Activated T-helper 1 cell treated with anti-CD3 and anti-CD28 coated beads, Interleukin-12 subunit alpha, Interleukin-12 subunit beta, Interleukin-2, Interleukin-4 antibody, amounts not matched to agents 30 ng/mL and 10 ng/mL and 1 ng/mL, durations not matched to agents 14 hours and 24 hours and 36 hours (primary cell): ENCODE measurements at regions not wholly inside any gene's neighbourhood (a gene's known extent, or its start where the extent isn't known, plus 50 kb on each side); places are given as distances from the start of the nearest gene placed in this dataset.
"Not testable (repeated sequence)": the region's sequence is repeated elsewhere in the genome, so short reads cannot be mapped to it uniquely, and the experiment has no call there.

ENCODE experiments used
- DNase-seq: peaks from one replicate; pipeline ENCODE4 v3.0.0; 2021; ENCODE audit warnings: low spot score
- H3K27ac Mint-ChIP-seq: one replicate; pipeline ENCODE4 v1.8.0; 2021; ENCODE audit warnings: mild to moderate bottlenecking, mixed read lengths
- H3K27me3 Mint-ChIP-seq: one replicate; pipeline ENCODE4 v1.8.0; 2022; ENCODE audit warnings: mild to moderate bottlenecking, moderate library complexity, mixed read lengths; ENCODE audit not compliant: insufficient read depth
- H3K36me3 Mint-ChIP-seq: one replicate; pipeline ENCODE4 v1.8.0; 2021; ENCODE audit warnings: low read depth, mixed read lengths
- H3K4me1 Mint-ChIP-seq: one replicate; pipeline ENCODE4 v1.8.0; 2021; ENCODE audit warnings: low read depth, mixed read lengths
- H3K4me3 Mint-ChIP-seq: one replicate; pipeline ENCODE4 v1.8.0; 2021; ENCODE audit warnings: mild to moderate bottlenecking, moderate library complexity, mixed read lengths
- H3K9me3 Mint-ChIP-seq: one replicate; pipeline ENCODE4 v1.8.0; 2021; ENCODE audit warnings: mixed read lengths
- intact Hi-C: fragments of 100-400 bp; cut with micrococcal nuclease; formaldehyde crosslinking; loops from one replicate; pipeline ENCODE4 v1.15.1; 2024

GRCh38 chr1:83051053-83051452, 947.9 kb downstream of the TTLL7 start:
- H3K36me3 Mint-ChIP-seq, H3K27ac Mint-ChIP-seq, H3K4me3 Mint-ChIP-seq, DNase-seq, H3K27me3 Mint-ChIP-seq, intact Hi-C loops, H3K4me1 Mint-ChIP-seq, H3K9me3 Mint-ChIP-seq: not testable (repeated sequence)

GRCh38 chr1:83043244-83043643, 955.7 kb downstream of the TTLL7 start:
- intact Hi-C loops: no loop called here
- no peak overlapping the region for H3K4me3 Mint-ChIP-seq
- no peak overlapping the region for H3K27ac Mint-ChIP-seq

DNA sequence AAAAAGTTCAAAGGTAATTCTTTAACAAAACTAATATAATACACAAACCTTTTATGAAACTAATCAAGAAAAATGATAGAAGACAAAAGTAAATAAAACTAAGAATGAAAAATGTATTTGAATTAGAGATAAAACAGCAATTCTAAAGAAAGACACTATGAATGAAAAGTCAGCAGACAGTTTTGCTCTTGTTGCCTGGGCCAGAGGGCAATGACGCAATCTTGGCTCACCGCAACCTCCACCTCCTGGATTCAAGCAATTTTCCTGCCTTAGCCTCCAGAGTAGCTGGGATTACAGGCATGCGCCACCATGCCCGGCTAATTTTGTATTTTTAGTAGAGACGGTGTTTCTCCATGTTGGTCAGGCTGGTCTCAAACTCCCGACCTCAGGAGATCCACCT, 959.8 kb downstream of the TTLL7 start:
- H3K9me3 Mint-ChIP-seq, H3K4me1 Mint-ChIP-seq, H3K27me3 Mint-ChIP-seq, DNase-seq, H3K27ac Mint-ChIP-seq, H3K4me3 Mint-ChIP-seq, H3K36me3 Mint-ChIP-seq, intact Hi-C loops: not testable (repeated sequence)

More at GRCh38 chr1:83043244-83043643, 955.7 kb downstream of the TTLL7 start:
- DNase-seq: no peak
- Mint-ChIP-seq H3K27me3 (no peaks in the 10 kb centered on the region), H3K9me3 (no peaks in the 10 kb centered on the region), H3K36me3 (no peaks in the 10 kb centered on the region), H3K4me1 (no peaks in the 10 kb centered on the region)

DNA sequence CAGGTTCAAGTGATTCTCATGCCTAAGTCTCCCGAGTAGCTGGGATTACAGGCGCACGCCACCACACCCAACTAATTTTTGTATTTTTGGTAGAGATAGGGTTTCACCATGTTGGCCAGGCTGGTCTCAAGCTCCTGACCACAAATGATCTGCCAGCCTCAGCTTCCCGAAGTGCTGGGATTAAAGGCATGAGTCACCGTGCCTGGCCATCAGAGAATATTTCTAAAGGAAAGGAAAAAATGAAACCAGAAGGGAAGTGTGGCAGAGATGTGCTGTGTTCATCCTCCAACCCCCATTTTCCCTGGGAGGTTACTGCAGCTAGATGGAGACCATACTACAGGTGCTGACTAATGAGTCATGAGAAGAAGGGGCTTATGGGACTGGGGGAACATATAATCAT, 964.1 kb downstream of the TTLL7 start:
- no peaks in the 10 kb centered on the region for H3K4me1 Mint-ChIP-seq
- DNase-seq: no peak
- no peaks in the 10 kb centered on the region for H3K36me3 Mint-ChIP-seq
- H3K27ac Mint-ChIP-seq: no peak overlapping the region
- intact Hi-C loops: no loop called here
- no peak overlapping the region for H3K4me3 Mint-ChIP-seq
- no peaks in the 10 kb centered on the region for H3K27me3 Mint-ChIP-seq
- peaks cover 9% of the 10 kb centered on the region for H3K9me3 Mint-ChIP-seq

- H3K9me3 Mint-ChIP-seq: peaks cover 9% of the 10 kb centered on the region
- H3K27ac Mint-ChIP-seq: no peak overlapping the region
- no peaks in the 10 kb centered on the region for H3K27me3 Mint-ChIP-seq
- H3K4me3 Mint-ChIP-seq: no peak overlapping the region
- no peaks in the 10 kb centered on the region for H3K36me3 Mint-ChIP-seq
- intact Hi-C loops: no loop called here
- H3K4me1 Mint-ChIP-seq: no peaks in the 10 kb centered on the region
- no peak for DNase-seq
Observed at GRCh38 chr1:83033682-83034081, 965.2 kb downstream of the TTLL7 start.

- H3K4me3 Mint-ChIP-seq: no peak overlapping the region
- H3K9me3 Mint-ChIP-seq: peaks cover 9% of the 10 kb centered on the region
- H3K36me3 Mint-ChIP-seq: no peaks in the 10 kb centered on the region
- no peak overlapping the region for H3K27ac Mint-ChIP-seq
- H3K27me3 Mint-ChIP-seq: no peaks in the 10 kb centered on the region
- no peak for DNase-seq
- H3K4me1 Mint-ChIP-seq: no peaks in the 10 kb centered on the region
- intact Hi-C loops: no loop called here
Observed at GRCh38 chr1:83029916-83030315, 969.0 kb downstream of the TTLL7 start.

- Mint-ChIP-seq H3K27ac (no peak overlapping the region), H3K27me3 (no peaks in the 10 kb centered on the region), H3K9me3 (peaks cover 9% of the 10 kb centered on the region), H3K4me1 (no peaks in the 10 kb centered on the region), H3K4me3 (no peak overlapping the region), H3K36me3 (no peaks in the 10 kb centered on the region)
- intact Hi-C loops: no loop called here
- no peak for DNase-seq
Observed at GRCh38 chr1:83029050-83029449, 969.9 kb downstream of the TTLL7 start.

- H3K27ac Mint-ChIP-seq: no peak overlapping the region
- no peak overlapping the region for H3K4me3 Mint-ChIP-seq
- DNase-seq: no peak
- peaks cover 9% of the 10 kb centered on the region for H3K9me3 Mint-ChIP-seq
- intact Hi-C loops: no loop called here
- H3K36me3 Mint-ChIP-seq: no peaks in the 10 kb centered on the region
- no peaks in the 10 kb centered on the region for H3K4me1 Mint-ChIP-seq
- H3K27me3 Mint-ChIP-seq: no peaks in the 10 kb centered on the region
Observed at GRCh38 chr1:83028467-83028866, 970.5 kb downstream of the TTLL7 start.

DNA sequence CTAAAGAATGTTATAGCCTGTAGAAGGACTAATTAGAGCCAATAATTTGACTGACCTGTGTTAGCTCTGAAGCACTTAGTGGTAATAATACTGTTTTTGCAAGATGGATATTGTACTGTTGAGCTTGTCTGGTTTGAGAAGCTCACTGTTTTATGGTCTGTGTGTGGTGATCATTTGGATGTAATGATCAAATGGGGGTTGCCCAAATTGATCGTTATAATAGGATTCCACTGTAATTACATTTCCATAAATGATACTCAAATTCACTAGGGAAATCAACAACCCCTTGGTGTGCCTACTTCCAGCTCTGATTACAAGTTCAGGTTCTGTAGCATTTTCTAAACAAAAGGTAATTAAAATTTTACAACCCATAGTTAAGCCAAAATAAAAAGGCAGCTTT, 971.4 kb downstream of the TTLL7 start:
- H3K27me3 Mint-ChIP-seq: no peaks in the 10 kb centered on the region
- H3K27ac Mint-ChIP-seq: no peak overlapping the region
- no peaks in the 10 kb centered on the region for H3K4me1 Mint-ChIP-seq
- no peak overlapping the region for H3K4me3 Mint-ChIP-seq
- no peak for DNase-seq
- H3K9me3 Mint-ChIP-seq: peaks cover 4% of the 10 kb centered on the region
- H3K36me3 Mint-ChIP-seq: no peaks in the 10 kb centered on the region
- intact Hi-C loops: no loop called here

DNA sequence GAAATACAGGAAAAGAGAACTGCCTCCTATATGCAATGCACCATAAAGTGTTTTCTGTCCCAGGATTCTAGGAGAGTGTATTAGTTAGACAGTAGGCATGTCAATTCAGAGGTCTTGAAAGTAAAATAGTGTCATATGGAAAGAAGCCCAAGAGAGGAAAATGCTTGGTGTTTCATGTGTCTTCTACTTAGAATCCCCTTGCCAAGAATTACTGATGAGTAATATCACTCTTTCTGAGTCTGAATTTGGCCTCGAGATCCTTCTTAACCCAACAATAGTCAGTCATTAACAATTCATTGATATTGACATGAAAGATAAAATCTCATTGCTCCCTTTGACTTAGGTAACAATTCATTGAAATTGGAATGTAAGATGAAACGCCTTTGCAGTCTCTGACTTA, 972.2 kb downstream of the TTLL7 start:
- Mint-ChIP-seq H3K27ac (no peak overlapping the region), H3K36me3 (no peaks in the 10 kb centered on the region), H3K4me3 (no peak overlapping the region), H3K27me3 (no peaks in the 10 kb centered on the region), H3K9me3 (peaks cover 4% of the 10 kb centered on the region), H3K4me1 (no peaks in the 10 kb centered on the region)
- intact Hi-C loops: no loop called here
- no peak for DNase-seq

DNA sequence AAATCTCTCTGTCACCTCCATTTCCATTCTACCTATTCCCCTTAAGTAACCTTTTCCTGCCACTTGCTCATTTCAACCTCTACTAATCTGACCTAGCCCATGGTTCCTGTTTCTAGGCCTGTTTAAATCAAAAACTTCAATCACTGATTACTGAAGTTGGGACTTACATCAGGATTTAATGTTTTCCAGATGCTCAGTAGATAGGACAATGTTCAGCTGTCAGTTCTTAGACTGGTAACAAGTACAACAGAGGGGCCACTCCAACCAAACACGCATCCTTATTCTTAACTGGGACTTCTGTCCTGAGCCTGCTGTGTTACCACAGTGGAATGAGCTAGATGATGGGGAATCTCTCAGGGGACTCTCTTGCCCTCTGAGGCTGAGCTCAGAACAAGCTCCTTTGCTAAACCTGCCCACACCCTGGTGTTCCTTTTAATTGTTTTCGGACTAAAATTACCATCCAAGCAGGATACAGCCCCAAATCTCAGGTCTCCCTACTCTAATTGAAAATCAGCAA, 974.6 kb downstream of the TTLL7 start:
- no peak for DNase-seq
- Mint-ChIP-seq H3K9me3 (no peaks in the 10 kb centered on the region), H3K27ac (no peak overlapping the region), H3K4me1 (no peaks in the 10 kb centered on the region), H3K27me3 (no peaks in the 10 kb centered on the region), H3K4me3 (no peak overlapping the region), H3K36me3 (no peaks in the 10 kb centered on the region)
- intact Hi-C loops: no loop called here

DNA sequence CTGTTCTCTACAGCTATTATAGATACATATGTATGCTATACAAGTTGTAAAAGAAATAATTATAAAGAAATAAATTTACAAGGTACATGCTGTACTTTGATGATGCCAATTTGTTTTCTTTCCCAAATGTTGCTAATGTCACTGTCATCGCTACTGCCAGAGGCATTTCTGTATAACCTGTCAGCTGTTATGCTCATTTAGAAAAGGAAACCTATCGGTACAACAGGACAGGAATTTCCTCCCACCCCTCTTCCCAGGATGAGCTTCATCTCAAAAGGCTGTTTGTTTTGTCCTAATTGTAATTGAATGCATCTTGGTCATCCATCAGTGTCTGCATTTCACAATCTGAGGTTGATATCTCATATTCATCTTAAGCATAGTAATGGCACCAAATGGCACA, 975.7 kb downstream of the TTLL7 start:
- H3K9me3 Mint-ChIP-seq: no peaks in the 10 kb centered on the region
- H3K27ac Mint-ChIP-seq: no peak overlapping the region
- no peak for DNase-seq
- intact Hi-C loops: no loop called here
- H3K4me3 Mint-ChIP-seq: no peak overlapping the region
- H3K4me1 Mint-ChIP-seq: no peaks in the 10 kb centered on the region
- no peaks in the 10 kb centered on the region for H3K36me3 Mint-ChIP-seq
- no peaks in the 10 kb centered on the region for H3K27me3 Mint-ChIP-seq

DNA sequence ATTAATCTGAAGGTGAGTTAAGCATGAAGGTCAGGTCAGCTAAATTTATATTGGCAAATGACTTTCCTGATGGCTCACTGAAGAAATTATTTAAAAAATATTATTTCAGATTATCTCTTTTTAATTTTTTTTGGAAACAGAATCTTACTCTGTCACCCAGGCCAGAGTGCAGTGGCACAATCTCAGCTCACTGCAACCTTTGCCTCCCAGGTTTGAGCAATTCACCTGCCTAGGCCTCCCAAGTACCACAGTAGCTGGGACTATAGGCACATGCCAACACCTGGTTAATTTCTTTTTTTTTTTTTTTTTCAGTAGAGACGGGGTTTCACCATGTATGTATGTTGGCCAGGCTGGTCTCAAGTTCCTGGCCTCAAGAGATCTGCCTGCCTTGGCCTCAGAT, 976.7 kb downstream of the TTLL7 start:
- intact Hi-C loops: no loop called here
- no peak for DNase-seq
- no peaks in the 10 kb centered on the region for H3K9me3 Mint-ChIP-seq
- H3K36me3 Mint-ChIP-seq: no peaks in the 10 kb centered on the region
- H3K27ac Mint-ChIP-seq: no peak overlapping the region
- no peaks in the 10 kb centered on the region for H3K27me3 Mint-ChIP-seq
- H3K4me1 Mint-ChIP-seq: no peaks in the 10 kb centered on the region
- H3K4me3 Mint-ChIP-seq: no peak overlapping the region

GRCh38 chr1:83017701-83018100, 981.2 kb downstream of the TTLL7 start:
- Mint-ChIP-seq H3K27me3 (peaks cover 5% of the 10 kb centered on the region), H3K4me3 (no peak overlapping the region), H3K9me3 (no peaks in the 10 kb centered on the region), H3K4me1 (no peaks in the 10 kb centered on the region), H3K27ac (no peak overlapping the region), H3K36me3 (no peaks in the 10 kb centered on the region)
- DNase-seq: no peak
- intact Hi-C loops: no loop called here
